GM18499 (cell line): ENCODE measurements at regions not wholly inside any gene's neighbourhood (a gene's known extent, or its start where the extent isn't known, plus 50 kb on each side); places are given as distances from the start of the nearest gene placed in this dataset.
A peak's percentile ranks its signal among the peaks of the same experiment; 100 is the strongest.

Source experiments
- ATAC-seq: cut with Tn5 transposase; IDR thresholded peaks from one replicate; pipeline ENCODE4 v1.9.1; 2021; ENCODE audit warnings: moderate number of reproducible peaks; ENCODE audit not compliant: insufficient read depth, unreplicated experiment

DNA sequence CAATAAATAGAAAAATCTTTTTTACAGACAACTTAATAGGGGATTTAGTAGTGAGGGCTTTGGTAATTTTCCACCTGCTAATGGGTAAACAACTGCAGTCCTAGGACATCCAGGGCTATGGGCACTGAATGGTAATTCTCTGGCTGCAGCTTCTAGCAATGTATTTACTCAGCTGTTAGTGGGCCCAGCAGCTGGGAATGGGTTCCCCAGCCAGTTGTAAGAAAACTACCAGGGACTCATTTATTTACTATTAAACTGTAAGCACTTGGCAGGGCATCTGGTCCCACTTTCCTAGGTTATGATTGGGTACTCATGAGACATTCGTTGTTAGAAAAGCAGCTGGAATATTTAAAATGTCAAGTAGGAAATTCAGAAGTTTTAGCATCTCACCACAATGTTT is 363.8 kb upstream of the TRIB2 start:
- no peak for ATAC-seq

GRCh38 chr2:12361506-12361905 is 355.2 kb upstream of the TRIB2 start:
- no peak for ATAC-seq

DNA sequence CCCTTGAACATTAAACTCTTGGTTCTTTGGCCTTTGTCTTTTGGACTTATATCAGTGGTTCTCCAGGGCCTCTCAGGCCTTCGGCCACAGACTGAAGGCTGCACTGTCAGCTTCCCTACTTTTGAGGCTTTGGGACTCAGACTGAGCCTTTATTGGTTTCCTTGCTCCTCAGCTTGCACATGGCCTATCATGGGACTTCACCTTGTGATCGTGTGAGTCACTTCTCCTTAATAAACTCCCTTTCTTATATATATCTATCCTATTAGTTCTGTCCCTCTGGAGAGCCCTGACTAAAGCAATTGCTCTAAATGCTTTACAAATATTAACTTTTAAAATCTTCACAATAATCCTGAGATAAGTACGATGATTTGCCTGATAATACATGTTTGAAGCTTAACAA is 353.6 kb upstream of the TRIB2 start:
- no peak for ATAC-seq

- no peak for ATAC-seq
Observed at GRCh38 chr2:12363569-12363968, 353.2 kb upstream of the TRIB2 start.

DNA sequence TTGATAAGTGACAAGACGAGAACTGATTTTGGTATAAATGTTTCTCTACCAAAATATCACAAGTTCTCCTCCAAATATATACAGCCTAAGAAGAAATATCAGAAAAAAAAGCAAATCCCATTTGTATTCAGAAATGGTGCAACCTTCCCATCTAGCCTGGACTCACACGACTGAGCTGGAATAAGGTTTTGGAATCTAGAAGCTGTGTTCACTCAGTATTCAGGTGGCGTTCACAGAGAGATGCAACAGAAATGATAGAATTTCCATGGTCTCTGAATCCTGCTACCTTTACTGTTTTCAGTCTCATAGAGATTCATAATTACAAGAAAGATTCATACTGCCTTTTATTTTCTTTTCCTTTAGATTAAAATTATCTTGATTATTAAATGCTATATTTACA is 347.2 kb upstream of the TRIB2 start:
- no peak for ATAC-seq

DNA sequence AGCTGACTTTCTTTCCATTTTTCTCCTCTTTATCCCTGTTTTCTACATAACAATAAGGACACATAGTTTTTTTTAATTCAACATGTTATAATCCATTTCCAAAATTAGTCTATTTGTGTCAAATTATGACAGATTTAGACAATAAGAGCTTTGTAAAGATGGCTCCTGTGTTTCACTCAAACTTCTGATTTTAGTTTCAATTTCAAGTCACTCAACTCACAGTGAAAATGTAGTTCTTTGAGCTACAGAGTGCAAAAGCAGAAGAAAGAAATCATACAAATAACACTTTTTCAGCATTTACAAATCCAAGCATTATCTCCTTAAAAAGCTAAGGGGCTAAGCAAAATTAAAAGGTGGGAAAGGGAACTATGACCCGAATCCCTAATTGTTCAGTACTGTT is 340.7 kb upstream of the TRIB2 start:
- ATAC-seq: no peak

GRCh38 chr2:12379143-12379542 is 337.6 kb upstream of the TRIB2 start:
- ATAC-seq: no peak

GRCh38 chr2:12381543-12382325 is 335.0 kb upstream of the TRIB2 start:
- no peak for ATAC-seq

GRCh38 chr2:12382366-12382765 is 334.4 kb upstream of the TRIB2 start:
- ATAC-seq: no peak

DNA sequence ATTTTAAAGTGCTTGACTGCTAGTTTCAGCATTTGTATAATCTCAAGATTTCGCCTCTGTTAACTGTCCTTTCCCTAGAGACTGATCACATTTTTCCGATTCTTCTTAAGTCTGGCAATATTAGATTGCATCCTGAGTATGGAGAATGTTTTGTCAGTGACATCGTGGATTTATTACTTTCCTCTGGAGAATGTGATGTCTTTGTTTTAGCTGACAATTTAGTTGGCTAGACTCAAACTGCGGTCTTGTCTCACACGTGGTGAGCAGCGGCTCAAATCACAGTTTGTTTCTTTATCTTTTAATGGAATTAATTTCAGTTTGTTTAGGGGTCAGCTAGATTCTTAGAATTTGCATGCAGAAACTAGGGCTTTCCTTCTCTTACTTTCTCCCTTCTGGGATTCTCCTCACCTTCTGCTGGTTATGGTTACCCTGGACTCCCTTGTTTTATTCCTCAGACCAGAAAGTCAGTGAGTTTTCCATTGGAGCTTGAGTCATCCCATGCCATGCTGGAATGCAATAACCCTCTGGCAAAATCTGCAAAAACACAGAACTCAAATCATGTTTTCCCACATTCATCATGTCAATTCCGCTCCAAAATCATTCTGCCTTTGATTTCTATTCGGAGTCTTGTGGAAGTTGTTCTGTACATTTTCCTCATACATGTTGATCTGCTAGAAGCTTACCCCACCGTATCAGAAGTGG is 327.2 kb upstream of the TRIB2 start:
- no peak for ATAC-seq

DNA sequence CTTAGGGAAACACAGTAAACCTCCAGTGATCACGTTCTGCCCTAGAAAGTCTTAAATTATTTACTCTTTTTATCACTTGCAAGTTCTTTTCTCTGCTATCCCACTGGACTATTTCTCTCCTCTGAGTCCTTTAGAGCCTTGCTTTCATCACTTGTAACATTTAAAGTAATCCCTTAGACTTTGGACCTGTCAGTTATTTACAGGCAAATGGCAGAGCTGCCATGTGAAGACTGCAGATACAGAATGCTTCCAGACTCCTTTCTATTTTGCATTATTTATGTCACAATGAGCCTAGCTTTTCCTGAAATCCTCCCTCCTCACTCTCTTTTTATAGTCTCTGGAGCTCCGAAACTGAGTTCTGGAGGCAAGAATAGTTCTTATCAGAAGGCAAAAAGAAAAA is 325.6 kb upstream of the TRIB2 start:
- no peak for ATAC-seq

- ATAC-seq: no peak
Observed at GRCh38 chr2:12396699-12397098, 320.0 kb upstream of the TRIB2 start.

GRCh38 chr2:12397854-12398253 is 318.9 kb upstream of the TRIB2 start:
- ATAC-seq: no peak

DNA sequence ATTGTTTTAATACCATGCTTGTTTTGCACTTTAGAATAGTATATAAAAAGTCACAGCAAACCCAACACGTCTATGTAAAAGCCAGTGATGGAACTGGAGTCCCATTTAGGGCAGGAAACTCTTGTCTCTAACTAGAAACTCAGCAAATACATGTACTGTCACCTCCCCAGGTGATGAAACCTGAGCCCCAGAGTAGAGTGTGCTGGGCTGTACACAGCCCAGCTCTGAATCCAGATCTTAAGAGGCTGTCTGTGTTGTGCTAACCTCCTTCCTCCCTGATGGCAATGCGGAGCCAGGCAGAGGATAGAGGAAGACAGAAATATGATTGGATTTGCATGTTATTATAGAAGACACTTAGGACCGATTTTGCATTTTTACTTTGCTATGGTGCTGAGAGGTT is 317.5 kb upstream of the TRIB2 start:
- ATAC-seq: no peak

- ATAC-seq: no peak
Observed at GRCh38 chr2:12400543-12400942, 316.2 kb upstream of the TRIB2 start.

- ATAC-seq: no peak
Observed at GRCh38 chr2:12402440-12403139, 314.1 kb upstream of the TRIB2 start.

- ATAC-seq: no peak
Observed at GRCh38 chr2:12404497-12404896, 312.2 kb upstream of the TRIB2 start.

- ATAC-seq: no peak
Observed at GRCh38 chr2:12407160-12407559, 309.6 kb upstream of the TRIB2 start.

DNA sequence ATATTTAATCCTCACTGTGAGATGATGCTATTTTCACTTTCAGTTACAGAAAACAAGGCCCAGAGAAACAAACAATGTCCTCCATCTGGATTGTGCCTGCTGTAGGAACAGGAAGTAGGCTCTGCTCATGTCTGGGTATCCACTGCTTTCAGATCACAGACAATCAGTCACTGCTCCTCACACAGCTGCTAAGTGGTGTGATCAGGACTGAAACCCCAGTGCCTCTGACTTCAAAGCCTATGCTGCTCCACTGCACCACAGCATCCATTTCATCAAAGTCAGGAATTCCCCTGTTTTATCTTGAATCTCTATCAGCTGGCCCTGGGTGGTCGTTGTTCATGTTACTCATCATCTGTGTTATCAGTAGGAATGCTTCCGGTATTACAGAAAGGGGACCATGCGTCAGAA is 303.8 kb upstream of the TRIB2 start:
- peak; percentile 97 for ATAC-seq

DNA sequence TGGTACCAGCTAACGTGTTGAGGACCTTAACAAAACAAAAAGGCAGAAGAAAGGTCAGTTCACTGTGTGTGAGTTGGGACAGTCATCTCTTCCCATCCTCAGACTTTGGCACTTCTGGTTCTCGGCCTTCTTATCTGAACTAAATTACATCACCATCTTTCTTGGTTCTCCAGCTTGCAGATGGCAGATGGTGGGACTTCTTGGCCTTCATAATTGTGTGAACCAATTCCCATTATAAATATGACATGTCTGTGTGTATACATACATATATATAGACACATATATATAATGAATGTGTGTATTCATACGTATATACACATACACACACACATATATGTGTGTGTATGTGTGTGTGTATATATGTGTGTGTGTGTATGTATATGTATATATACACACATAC is 301.2 kb upstream of the TRIB2 start:
- ATAC-seq: no peak

- ATAC-seq: no peak
Observed at GRCh38 chr2:12416600-12416999, 300.1 kb upstream of the TRIB2 start.
